ENCODE measurements at regions not wholly inside any gene's neighbourhood (a gene's known extent, or its start where the extent isn't known, plus 50 kb on each side); places are given as distances from the start of the nearest gene placed in this dataset.
"Not testable (repeated sequence)": the region's sequence is repeated elsewhere in the genome, so short reads cannot be mapped to it uniquely, and the experiment has no call there.

DNA sequence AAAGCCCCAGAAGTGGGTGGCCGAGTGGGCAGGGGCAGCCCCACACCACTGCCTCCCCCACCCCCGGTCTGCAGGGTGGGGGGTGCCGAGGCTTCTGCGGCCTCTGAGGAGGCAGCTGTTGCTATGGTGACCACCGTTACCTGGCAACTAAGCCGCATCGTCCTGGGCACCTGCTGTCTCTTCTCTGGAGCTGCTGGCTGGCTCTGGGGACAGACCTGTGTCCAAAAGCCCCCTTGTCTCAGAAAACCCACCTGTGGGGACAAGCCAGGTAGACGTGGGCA, 79.9 kb upstream of the PRR5 start:
- TF ChIP-seq, protein P1, sequence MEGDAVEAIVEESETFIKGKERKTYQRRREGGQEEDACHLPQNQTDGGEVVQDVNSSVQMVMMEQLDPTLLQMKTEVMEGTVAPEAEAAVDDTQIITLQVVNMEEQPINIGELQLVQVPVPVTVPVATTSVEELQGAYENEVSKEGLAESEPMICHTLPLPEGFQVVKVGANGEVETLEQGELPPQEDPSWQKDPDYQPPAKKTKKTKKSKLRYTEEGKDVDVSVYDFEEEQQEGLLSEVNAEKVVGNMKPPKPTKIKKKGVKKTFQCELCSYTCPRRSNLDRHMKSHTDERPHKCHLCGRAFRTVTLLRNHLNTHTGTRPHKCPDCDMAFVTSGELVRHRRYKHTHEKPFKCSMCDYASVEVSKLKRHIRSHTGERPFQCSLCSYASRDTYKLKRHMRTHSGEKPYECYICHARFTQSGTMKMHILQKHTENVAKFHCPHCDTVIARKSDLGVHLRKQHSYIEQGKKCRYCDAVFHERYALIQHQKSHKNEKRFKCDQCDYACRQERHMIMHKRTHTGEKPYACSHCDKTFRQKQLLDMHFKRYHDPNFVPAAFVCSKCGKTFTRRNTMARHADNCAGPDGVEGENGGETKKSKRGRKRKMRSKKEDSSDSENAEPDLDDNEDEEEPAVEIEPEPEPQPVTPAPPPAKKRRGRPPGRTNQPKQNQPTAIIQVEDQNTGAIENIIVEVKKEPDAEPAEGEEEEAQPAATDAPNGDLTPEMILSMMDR (IDR thresholded peaks at IDR 0.05): no peak
- no peak for TF ChIP-seq ZFX (IDR thresholded peaks at IDR 0.05; ENCODE audit: borderline replicate concordance)
- no peak overlapping the region for H3K27ac ChIP-seq

DNA sequence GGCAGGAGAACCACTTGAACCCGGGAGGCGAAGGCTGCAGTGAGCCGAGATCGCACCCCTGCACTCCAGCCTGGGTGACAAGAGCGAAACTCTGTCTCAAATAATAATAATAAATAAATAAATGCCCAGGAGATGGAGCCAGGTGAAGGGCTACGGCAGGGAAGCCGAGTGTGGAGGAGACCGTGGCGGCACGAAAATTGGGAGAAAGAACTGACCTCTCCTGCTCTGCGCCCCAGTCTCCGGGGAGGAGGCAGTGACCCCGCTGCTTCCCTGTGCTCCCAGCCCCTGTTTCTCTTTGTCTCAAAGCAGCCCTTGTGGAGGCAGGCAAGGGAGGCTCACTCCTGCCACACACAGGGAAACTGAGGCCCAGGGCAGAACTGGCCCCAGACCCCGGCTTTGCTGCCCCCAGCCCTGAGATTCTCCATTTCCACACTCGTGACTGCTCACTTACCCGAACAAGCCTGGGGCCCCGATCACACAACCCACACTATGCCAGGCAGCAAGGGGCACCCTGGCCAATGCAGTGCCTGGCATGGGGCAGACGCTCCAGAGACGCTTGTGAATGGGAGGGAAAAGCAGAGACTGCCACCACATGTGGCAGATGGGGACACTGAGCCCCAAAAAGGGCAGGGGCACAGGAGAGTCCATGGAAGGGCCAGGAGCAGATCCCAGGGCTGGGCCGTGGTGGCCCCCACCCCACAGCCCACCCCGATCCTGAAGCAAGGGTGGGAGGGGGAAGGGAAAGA, 80.4 kb upstream of the PRR5 start:
- no peak overlapping the region for H3K27ac ChIP-seq
- no peak for TF ChIP-seq ZFX (IDR thresholded peaks at IDR 0.05; ENCODE audit: borderline replicate concordance)
- TF ChIP-seq, protein P1 (IDR thresholded peaks at IDR 0.05): no peak

DNA sequence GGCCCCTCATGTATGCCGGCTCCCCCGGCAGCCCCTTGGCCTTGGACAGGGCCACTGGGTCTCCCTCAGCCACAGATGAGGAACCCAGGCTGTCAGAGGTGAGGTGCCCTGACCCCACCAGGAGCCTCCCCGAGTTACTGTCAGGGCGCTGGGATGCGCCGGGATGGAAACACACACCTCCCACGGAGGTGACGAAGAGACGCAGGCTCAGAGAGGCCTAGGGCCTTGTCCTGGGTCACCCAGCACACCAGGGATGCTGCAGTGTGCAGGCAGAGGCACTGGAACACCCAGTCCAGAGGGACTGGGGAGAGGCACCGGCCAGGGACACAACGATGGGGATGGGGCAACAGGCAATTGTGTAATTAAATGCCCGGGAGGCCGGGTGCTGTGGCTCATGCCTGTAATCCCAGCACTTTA, 81.2 kb upstream of the PRR5 start:
- H3K27ac ChIP-seq: no peak overlapping the region
- TF ChIP-seq, protein P1 (IDR thresholded peaks at IDR 0.05): no peak
- TF ChIP-seq ZFX (IDR thresholded peaks at IDR 0.05; ENCODE audit: borderline replicate concordance): no peak

DNA sequence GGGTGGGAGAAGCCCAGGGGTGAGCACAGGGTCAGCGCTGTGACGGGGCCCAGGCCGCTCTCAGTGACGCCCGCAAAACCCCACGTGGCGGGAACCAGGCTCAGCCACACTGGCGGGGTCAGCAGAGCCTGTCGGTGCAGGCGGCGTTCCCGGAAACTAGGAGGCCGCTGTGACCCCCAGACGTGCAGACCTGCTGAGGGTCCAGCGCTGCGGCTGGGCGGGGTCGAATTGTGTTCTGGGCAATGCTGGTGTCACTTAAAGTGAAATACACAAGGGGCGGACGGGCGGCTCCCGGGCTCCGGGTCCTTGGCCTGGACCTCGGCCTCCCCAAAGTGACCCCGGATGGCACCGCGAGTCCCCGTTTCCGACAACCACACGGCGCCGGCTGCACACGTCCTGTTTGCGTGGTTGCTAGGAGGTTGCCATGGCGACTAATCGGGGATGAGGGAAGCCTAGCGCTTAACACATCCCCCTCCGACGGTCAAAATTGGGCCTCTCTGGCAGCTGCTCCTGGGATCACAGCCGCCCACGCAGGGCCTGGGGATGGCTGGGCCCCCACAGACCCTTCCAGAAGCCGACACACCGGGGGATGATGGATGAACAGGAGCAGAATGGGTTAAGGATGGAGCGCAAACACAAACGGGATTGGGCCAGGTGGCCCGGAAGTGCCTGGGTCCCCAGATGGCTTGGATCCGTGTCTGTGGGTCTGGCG, 81.7 kb upstream of the PRR5 start:
- no peak overlapping the region for H3K27ac ChIP-seq
- TF ChIP-seq ZFX (IDR thresholded peaks at IDR 0.05; ENCODE audit: borderline replicate concordance): no peak
- TF ChIP-seq, protein P1 (IDR thresholded peaks at IDR 0.05): no peak

DNA sequence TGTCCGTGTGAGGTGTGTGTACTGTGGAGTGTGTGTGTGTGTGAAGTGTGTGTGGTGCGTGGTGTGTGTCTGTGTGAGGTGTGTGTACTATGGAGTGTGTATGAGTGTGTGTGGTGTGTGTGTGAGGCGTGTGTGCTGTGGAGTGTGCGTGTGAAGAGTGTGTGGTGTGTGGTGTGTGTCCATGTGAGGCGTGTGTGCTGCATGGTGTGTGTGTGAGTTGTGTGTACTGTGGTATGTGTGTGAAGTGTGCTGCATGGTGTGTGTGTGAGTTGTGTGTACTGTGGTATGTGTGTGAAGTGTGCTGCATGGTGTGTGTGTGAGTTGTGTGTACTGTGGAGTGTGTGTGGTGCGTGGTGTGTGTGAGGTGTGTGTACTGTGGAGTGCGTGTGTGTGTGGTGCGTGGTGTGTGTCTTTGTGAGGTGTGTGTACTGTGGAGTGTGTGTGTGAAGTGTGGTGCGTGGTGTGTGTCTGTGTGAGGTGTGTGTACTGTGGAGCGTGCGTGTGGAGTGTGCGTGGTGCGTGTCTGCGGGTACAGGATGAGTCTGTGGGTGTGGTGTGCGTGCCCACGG, 82.4 kb upstream of the PRR5 start:
- not testable (repeated sequence) for H3K27ac ChIP-seq

DNA sequence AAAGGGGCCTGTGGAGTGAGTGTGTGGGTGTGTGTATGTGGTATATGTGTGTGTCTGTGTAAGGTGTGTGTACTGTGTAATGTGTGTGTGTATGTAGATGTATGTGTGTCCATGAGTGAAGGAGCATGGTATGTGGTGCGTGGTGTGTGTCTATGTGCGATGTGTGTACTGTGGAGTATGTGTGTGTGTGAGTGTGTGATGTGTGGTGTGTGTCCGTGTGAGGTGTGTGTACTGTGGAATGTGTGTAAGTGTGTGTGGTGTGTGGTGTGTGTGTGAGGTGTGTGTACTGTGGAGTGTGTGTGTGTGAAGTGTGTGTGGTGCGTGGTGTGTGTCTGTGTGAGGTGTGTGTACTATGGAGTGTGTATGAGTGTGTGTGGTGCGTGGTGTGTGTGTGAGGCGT, 83.1 kb upstream of the PRR5 start:
- H3K27ac ChIP-seq: not testable (repeated sequence)

DNA sequence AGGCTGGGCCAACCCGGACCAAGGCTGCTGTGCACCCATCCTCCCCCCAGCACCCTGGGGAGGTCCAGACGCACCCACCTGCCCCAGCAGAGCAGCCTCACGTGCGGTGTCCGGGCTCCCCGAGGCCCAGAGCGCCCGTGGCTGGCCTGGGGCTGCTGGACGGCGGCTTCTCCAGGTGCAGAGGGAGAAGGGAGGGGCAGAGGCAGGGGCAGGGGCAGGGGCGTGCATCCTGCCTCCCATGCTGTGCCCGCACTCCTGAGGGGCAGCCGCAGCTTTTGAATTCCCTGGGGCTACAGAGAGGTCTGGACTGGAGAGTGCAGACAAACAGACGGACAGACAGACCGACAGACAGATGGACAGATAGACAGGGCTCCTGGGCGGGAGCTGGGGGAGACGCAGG, 83.6 kb upstream of the PRR5 start:
- no peak overlapping the region for H3K27ac ChIP-seq
- TF ChIP-seq, protein P1 (IDR thresholded peaks at IDR 0.05): no peak
- no peak for TF ChIP-seq ZFX (IDR thresholded peaks at IDR 0.05; ENCODE audit: borderline replicate concordance)

DNA sequence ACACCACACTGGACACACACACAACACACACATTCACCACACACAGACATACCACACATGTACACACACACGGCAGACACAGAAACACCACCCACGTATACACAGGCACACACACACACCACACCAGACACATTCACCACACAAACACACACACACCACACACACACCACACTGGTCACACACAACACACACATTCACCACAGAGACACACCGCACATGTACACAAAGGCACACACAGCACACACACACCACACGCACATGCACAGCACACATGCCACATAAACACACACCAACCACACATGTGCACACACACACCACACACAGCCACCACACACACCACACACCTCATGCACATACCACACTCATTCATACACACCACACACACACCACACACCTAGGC, 84.2 kb upstream of the PRR5 start:
- no peak for TF ChIP-seq ZFX (IDR thresholded peaks at IDR 0.05; ENCODE audit: borderline replicate concordance)
- H3K27ac ChIP-seq: no peak overlapping the region
